ENCODE measurements at regions not wholly inside any gene's neighbourhood (a gene's known extent, or its start where the extent isn't known, plus 50 kb on each side); places are given as distances from the start of the nearest gene placed in this dataset.

GRCh38 chr5:101253096-101253495 lies 350.0 kb upstream of the ST8SIA4 start (continued):
- no peak for TF ChIP-seq ZNF609 (CRISPR knock-in tag; IDR thresholded peaks at IDR 0.05; ENCODE audit: borderline replicate concordance)
- no peak for TF ChIP-seq HINFP (tag; conservative IDR thresholded peaks at IDR 0.05; ENCODE audit: low read depth)
- TF ChIP-seq CTCF (IDR thresholded peaks at IDR 0.05 in 2 of 3, conservative IDR thresholded peaks at IDR 0.05 in 1 of 3; ENCODE audit: insufficient read depth in 2 of 3, low read depth in 1 of 3, low read length in 3 of 3), result no peak

Data from K562 (cell line).